HK-2 (cell line): ENCODE measurements at regions not wholly inside any gene's neighbourhood (a gene's known extent, or its start where the extent isn't known, plus 50 kb on each side); places are given as distances from the start of the nearest gene placed in this dataset.

Experiments
- DNase-seq: peaks from one replicate; pipeline ENCODE4 v3.0.0-alpha.2; 2018; ENCODE audit not compliant: unreplicated experiment

DNA sequence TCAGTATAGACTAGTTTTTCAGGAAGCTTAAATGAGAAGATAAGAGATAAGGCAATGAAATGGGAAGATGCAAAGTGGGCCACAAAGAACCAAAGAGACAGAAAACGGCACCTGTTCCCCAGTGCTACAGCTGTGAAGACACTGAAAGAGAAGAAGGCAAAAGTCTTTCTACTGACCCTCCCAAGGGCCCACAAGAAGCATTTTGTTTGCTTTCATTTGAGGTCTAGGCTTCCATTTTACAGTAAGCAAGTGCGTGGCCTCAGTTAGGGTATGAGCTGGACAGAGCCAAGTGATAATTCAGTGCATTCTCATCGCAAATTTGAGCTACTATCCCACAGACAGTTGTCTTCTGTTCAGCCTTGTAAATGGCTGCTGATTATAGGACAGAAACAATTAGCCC, 53.4 kb upstream of the STK17B start:
- no peak for DNase-seq

GRCh38 chr2:196225213-196225612, 53.8 kb upstream of the STK17B start:
- no peak for DNase-seq

- DNase-seq: no peak
These were observed 54.8 kb upstream of the STK17B start for GRCh38 chr2:196226058-196226706.

DNA sequence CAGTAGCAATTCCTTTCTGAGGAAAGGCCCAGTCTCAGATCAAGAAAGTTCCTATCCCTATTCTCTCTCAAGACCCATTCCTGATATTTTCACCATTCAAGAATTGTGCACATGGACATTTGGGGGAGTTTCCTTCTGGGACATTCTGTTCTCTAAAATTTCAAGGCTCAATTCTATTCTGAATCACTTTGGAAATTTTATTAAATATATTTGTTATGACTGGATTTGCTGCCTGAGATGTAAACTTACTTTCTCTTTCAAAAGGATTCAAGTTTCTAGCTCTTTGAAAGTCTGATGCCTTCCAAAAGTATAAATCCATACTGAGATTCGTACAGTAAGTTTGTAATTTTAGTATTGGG, 55.3 kb upstream of the STK17B start:
- DNase-seq: no peak

GRCh38 chr2:196229013-196229412, 57.6 kb upstream of the STK17B start:
- no peak for DNase-seq

DNA sequence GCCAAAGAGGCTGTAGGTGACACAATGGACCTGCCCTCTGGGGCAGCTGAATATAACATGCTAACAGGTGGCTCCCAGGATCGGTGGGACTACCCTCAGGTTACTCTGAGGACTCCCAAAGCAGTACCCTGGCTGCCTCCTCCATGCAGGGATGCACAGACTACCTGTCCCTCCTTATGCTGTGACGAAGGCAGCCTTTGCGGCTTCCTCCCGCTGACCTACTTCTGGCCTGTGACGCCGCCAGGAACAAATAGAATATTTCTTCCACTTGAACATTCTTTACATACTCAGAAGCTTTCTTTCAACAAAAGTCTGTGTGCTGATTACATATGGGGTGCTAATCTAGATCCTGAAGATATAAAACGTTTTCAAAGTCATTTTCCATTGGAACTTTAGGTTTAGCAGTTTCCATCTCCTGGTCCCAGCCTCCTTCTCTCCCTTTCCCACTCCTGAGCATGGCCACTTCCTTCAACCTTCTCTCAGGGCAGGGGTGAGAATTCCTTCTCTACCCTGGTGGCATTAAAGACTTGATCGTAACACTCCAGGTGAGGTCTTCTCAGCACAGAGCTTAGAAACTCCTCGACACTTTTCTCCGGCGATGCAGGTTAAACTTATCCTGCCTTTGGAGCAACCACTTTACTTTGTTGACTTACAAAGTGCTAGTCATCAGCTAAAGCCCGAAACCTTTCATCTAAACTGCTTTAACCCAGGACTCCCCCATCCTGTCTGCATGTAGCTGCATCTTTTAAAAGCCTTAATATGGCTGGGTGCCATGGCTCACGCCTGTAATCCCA, 58.9 kb upstream of the STK17B start:
- DNase-seq: no peak

DNA sequence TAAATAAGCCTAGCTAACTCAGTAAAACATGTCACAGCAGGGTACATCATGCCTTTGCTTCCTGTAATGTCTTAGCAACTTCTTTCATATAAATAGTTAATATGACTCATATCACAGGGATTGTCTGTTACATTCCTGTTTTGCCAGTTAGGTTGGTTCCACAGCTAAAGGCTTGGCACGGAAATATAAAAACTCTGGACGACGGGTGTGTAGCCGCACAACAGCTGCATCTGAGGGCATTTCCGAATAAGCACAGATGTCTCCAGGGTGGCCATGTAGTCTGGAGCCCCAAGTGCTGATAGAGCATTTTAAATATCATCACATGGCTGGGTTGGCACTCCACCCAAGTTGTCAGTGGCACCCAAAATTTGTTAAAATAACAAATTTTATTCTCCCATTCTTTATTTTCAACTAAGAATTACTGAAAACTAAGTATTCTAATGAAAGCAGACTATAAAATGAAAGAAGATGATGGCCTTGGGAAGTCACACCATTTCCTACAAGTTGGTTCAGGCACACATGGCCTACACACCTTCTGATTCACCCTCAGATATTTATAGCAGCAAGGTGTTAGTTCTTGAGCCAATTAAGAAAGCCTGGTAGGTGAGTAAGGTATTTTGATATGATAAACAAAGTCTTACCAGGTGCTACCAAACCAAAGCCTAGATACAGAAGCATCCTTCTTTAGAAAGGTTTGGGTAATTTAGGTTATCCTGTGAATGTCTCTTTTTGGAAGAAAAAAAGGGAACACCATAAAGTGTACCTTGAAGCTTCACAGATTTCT, 61.8 kb upstream of the STK17B start:
- no peak for DNase-seq

GRCh38 chr2:196233805-196234475, 62.6 kb upstream of the STK17B start:
- DNase-seq: no peak

DNA sequence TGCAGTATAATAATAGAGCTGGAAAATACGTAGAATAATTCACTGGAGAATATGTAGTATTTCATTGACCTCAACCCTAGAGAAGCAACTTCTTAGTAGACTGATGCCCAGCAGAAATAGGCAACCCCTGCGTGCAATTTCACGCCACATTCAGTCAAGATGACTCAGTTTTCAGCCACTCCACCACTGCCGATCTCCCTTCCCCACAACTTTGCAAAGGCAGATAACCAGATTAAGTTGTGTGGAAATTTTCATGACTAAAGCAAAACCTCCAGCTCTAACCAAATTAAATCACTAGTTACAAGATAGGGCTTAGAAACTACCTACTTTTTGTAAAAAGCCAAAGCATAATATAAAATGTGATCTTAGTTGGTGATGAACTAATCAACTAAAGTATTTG, 63.3 kb upstream of the STK17B start:
- peak; percentile 11 for DNase-seq

GRCh38 chr2:196238836-196239380, 67.5 kb upstream of the STK17B start:
- no peak for DNase-seq

DNA sequence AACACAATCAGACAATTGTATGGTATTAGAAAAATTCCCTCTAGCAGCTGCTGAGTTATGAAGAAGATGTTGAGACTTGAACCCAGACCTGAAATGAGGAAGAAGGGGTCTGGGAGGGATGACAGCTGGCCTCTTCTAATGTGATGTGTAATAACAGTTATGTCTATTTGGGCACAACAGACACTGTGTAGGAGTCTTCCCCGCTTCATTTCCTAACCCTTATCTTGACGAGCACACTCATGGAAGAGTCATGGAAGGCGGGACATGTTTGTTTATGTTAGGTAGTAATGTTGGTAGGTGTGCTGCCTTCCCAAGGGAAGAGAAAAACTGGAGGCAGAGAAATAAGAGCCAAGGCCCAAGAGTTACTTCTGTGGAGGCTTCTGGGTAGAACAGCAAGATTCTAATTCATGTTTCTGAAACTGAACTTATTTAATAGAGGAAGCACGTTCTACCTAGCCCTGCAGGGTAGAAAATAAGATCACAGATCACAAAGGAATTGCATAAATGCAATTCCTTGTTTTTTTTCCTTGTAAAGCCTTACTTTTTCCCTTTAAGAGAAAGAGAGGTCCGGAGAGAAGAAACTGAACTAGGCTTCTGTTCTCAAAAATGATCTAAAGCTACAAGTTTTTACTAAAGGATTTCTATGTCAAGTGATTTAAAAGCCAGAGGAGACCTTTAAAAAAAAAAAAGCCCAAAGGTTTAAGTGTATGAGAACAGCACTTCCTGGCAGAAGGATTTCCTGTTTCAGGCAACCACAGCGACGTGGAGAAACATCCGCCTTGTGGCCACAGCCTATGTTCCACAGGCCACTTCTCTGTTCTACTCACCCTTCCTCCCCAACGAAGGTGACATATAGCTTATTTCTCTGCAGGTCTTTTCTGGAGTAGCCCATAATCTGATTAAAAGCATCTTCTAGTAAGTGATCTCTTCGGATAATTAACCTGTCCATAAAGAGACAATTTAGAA, 68.5 kb upstream of the STK17B start:
- DNase-seq: peak; percentile 32

GRCh38 chr2:196241175-196241574, 69.8 kb upstream of the STK17B start:
- DNase-seq: no peak

- DNase-seq: no peak
These were observed 70.8 kb upstream of the STK17B start for GRCh38 chr2:196242131-196242620.

DNA sequence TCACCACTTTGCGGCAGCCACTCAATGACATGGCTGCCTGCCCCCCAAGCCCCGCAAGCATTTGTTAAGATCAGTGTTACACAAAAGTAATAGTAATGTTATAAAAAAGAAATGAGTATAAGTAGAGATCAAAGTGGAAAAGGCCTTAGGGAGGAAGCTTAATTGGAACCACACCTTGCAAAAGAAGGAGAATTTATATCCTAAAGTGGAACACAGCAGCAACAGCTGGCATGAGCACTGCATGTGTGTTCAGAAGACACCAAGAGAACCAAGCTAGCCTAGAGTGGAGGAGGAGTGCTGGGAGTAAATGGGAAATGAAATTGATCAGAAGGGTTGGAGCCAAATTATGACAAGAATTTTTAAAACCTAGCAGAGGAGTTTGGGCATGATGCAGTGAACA, 73.1 kb upstream of the STK17B start:
- no peak for DNase-seq

DNA sequence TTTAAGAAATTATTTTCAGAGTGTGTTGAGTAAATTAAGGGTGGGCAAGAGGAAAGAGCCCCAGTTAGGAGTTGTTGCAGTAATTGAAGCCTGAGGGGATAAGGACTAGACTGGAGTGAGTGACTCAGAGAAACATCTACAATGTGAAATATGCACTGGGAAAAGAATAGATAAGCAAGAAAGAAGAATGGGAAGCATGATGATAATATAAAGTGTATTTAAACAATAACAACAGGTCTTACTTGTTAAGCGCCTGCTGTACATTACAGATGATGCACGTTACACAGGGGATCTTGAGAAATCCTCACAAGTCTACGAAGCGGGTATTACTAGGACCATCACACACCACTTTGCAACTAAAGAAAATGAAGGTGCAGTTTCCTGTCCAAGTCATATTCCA, 73.6 kb upstream of the STK17B start:
- no peak for DNase-seq

- no peak for DNase-seq
These were observed 74.2 kb upstream of the STK17B start for GRCh38 chr2:196245378-196246140.

GRCh38 chr2:196247114-196247975, 76.0 kb upstream of the STK17B start:
- no peak for DNase-seq

- no peak for DNase-seq
These were observed 76.5 kb upstream of the STK17B start for GRCh38 chr2:196247976-196248280.

DNA sequence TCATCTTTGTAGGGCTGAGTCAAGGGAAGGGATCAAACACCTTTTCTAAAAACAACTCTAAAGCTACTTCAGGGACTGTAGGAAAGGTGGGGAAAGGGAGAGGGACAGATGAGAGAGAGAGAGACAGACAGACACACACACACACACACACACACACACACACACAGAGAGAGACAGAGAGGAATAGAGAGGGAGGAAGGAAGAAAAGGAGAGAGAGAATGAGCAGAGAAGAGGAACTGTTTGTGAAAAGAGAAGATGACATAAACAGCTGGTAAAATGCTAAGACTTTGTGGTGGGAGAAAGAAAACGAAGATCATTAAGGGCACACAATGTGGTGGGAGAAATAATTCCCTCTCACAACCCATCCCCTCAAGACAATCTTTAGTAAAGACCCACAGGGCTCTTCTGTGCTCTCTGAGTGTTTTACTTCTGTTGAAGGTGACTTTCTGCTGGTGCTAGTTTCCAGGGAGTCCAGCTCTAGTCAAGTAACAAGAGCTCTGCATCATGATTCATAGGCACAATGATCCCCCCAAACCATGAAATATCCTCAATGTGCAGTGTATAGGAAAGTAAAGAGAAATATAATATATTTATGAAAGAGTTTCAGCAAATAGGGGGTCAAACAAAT, 77.2 kb upstream of the STK17B start:
- DNase-seq: no peak
